Activated naive CD4-positive, alpha-beta T cell treated with anti-CD3 and anti-CD28 coated beads, Interleukin-2, amount 10 ng/mL, durations not matched to agents 7 days and 5 days (primary cell): ENCODE measurements at regions not wholly inside any gene's neighbourhood (a gene's known extent, or its start where the extent isn't known, plus 50 kb on each side); places are given as distances from the start of the nearest gene placed in this dataset.
A peak's percentile ranks its signal among the peaks of the same experiment; 100 is the strongest.

Experiments
- CTCF ChIA-PET: fragments of 350-600 bp; sonication (Branson Sonifier 250); formaldehyde crosslinking; loops from one replicate; lab custom pipeline; 2021; ENCODE audit warnings: antibody characterized with exemption; lab: Charles Lee
- DNase-seq: peaks from one replicate; pipeline ENCODE4 v3.0.0-alpha.2; 2020
- H3K27ac Mint-ChIP-seq: one replicate; pipeline ENCODE4 v1.8.0; 2021; ENCODE audit warnings: mild to moderate bottlenecking, moderate library complexity, mixed read lengths
- H3K27me3 Mint-ChIP-seq: one replicate; pipeline ENCODE4 v1.8.0; 2021; ENCODE audit warnings: mild to moderate bottlenecking, mixed read lengths
- H3K36me3 Mint-ChIP-seq: one replicate; pipeline ENCODE4 v1.8.0; 2021; ENCODE audit warnings: mixed read lengths
- H3K4me1 Mint-ChIP-seq: one replicate; pipeline ENCODE4 v1.8.0; 2021; ENCODE audit warnings: mixed read lengths
- H3K4me3 Mint-ChIP-seq: one replicate; pipeline ENCODE4 v1.8.0; 2021; ENCODE audit warnings: mild to moderate bottlenecking, moderate library complexity, mixed read lengths
- H3K9me3 Mint-ChIP-seq: one replicate; pipeline ENCODE4 v1.8.0; 2021; ENCODE audit warnings: mixed read lengths

DNA sequence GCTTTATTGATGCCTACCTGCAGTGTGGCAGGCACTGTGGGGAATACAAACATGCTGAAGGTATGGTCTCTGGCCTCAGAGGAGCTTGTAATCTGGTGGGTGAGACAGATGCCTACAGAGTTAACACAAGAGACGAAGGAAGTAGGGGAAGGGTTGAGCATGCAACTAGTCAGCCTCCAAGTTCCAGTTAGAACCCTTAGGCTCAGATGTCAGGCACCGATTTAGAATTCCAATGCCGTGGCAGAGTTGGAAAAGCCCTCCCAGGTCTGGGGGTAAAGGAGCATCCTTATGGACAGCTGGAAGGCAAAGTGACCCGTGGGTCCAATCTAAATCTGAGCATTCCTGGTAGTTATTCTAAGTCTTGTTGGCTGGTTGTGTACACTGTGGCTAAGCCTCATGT lies 132.9 kb upstream of the GJB5 start:
- peaks cover 5% of the 10 kb centered on the region for H3K4me1 Mint-ChIP-seq
- H3K36me3 Mint-ChIP-seq: no peaks in the 10 kb centered on the region
- H3K9me3 Mint-ChIP-seq: no peaks in the 10 kb centered on the region
- H3K4me3 Mint-ChIP-seq: no peak overlapping the region
- DNase-seq: no peak
- CTCF ChIA-PET: no interaction called here
- H3K27me3 Mint-ChIP-seq: peaks cover 21% of the 10 kb centered on the region
- H3K27ac Mint-ChIP-seq: no peak overlapping the region

DNA sequence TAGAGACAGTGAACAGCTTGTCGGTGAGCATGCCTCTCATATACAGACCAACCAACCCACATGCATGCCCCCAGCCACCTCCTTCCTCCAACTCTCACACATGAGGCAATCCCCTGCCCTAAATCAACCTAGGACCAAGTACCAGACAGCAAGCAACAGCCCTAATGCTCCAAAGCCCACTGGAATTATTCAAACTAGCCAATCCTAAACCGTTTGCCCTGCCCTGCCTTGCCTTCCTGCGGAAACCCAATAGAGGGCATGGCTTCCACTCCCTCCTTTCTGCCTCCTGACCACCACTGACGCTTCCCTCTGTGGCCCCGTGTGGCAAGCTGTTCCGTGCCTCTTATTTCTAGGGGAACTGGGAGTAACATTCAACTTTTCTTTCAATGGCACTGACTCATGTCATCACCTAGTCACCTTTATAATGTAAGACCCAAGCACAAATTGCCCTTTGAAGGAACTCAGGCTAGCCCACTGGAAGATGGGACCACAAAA lies 129.3 kb upstream of the GJB5 start:
- peaks cover 5% of the 10 kb centered on the region for H3K4me1 Mint-ChIP-seq
- H3K4me3 Mint-ChIP-seq: no peak overlapping the region
- no peaks in the 10 kb centered on the region for H3K9me3 Mint-ChIP-seq
- DNase-seq: no peak
- CTCF ChIA-PET: no interaction called here
- peak overlapping the region; percentile 66 for H3K27ac Mint-ChIP-seq
- peaks cover 18% of the 10 kb centered on the region for H3K27me3 Mint-ChIP-seq
- H3K36me3 Mint-ChIP-seq: no peaks in the 10 kb centered on the region

DNA sequence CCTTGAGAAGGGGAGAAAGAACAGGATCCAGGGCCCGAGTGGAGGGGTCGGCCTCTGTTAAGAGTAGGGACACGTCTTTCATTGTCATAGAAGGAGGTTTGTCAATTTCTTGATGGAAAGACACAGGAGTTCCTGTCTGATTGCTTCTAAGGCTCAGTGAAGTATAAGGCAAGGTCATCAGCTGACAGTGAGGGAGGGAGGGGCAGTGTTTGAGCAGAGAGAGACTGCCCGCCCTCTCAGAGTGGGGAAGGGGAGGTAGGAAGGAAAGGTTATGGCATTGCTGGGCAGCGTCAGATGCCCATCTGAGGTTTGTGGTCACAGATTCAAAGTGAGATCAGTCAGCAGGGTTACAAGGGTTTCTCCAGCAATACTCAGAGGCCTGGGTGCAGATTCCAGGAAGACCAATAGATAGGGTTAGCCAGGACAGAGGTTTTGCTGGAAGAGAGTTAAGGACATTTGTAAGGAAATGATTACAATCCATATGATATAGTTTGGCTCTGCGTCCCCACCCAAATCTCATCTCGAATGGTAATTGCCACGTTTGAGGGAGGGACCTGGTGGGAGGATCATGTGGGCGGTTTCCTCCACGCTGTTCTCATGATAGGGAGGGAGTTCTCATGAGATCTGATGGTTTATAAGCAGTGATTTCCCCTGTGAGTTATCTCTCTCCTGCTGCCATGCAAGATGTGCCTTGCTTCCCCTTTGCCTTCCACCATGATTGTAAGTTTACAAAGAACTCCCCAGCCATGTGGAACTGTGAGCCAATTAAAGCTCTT lies 127.2 kb upstream of the GJB5 start:
- H3K27me3 Mint-ChIP-seq: peaks cover 22% of the 10 kb centered on the region

DNA sequence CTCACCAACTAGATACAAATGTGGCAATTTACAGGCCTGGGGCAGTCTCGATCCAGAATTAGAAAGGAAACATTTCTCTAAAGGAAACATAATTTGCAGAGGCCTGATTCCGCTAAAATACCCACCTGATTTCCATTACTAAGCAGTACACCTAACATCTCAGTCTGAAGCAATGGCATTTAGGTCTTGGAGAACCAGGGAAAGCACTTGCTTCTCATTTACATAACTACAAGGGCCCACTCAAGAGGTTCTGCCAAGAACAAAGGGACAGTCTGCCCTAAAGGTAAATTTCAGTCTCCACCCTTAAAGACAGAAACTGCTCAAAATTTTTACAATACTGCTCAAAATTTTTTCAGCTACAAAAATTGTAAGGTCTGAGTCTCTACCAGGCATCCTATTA lies 123.7 kb upstream of the GJB5 start:
- H3K9me3 Mint-ChIP-seq: no peaks in the 10 kb centered on the region
- CTCF ChIA-PET: no interaction called here

More for the DNA sequence above, 127.2 kb upstream of the GJB5 start:
- H3K36me3 Mint-ChIP-seq: no peaks in the 10 kb centered on the region
- no peak overlapping the region for H3K4me3 Mint-ChIP-seq
- H3K9me3 Mint-ChIP-seq: no peaks in the 10 kb centered on the region
- H3K4me1 Mint-ChIP-seq: peaks cover 5% of the 10 kb centered on the region
- H3K27ac Mint-ChIP-seq: no peak overlapping the region
- CTCF ChIA-PET: no interaction called here
- DNase-seq: no peak

DNA sequence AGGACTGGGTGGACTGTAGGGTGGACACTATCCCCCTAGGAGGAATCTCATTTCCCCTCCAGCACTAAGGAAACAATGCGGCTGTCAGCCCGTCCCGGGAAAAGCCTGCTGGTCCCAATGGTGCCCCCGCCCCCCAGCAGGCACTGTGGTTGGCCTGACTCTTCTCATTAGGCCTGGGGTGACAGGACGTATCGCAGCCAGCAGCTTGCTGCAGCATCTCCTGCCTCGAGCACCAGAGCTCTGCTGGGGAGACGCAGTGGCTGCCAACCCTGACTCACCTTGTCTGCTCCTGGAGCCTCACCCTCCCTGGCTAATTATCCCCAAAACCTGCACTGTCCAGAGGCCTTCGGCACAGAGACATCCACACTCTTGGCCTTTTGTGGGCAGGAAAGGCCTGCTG lies 115.1 kb upstream of the GJB5 start:
- Mint-ChIP-seq H3K27ac (no peak overlapping the region), H3K4me3 (no peak overlapping the region), H3K9me3 (no peaks in the 10 kb centered on the region), H3K27me3 (peaks cover 7% of the 10 kb centered on the region), H3K4me1 (no peaks in the 10 kb centered on the region), H3K36me3 (no peaks in the 10 kb centered on the region)
- no peak for DNase-seq
- CTCF ChIA-PET: no interaction called here

More for the DNA sequence above, 123.7 kb upstream of the GJB5 start:
- Mint-ChIP-seq H3K27ac (no peak overlapping the region), H3K27me3 (peaks cover 10% of the 10 kb centered on the region), H3K4me1 (no peaks in the 10 kb centered on the region), H3K4me3 (no peak overlapping the region), H3K36me3 (no peaks in the 10 kb centered on the region)
- DNase-seq: no peak

DNA sequence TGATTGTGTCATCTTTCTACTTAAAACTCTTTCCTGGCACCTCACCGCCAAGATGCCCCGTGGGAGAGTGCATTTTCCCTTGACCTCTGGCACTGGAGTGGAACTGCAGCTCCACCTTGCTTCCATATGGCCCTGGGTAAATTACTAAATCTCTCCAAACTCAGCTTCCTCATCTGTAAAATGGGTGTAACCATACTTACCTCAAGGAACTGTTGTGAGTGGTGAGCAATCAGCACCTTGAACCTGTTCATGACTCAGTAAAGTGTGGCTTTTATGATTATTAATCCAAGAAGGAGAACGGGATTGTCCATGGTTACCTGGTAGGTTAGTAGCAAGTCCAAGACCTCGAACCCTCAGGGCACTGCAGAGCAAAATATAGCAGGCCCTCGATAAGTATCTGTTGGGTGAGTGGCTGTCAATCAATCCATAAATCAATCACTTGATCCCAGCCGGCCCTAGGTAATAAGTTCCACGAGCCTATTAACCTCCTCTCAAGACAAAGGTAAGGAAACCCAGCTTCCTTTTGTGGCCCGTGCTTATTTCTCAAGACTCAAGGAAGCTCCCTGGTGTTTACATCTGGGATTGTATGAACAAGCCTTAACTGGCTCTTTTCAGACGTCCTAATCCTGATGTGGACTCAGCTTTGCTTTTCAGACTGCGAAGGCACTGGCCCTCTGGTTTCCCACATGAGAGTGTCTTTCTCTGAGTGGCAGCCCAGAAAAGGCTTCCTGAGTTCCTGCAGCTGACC lies 114.0 kb upstream of the GJB5 start:
- CTCF ChIA-PET: no interaction called here
- no peaks in the 10 kb centered on the region for H3K9me3 Mint-ChIP-seq
- H3K4me3 Mint-ChIP-seq: no peak overlapping the region
- H3K4me1 Mint-ChIP-seq: no peaks in the 10 kb centered on the region
- H3K27me3 Mint-ChIP-seq: peaks cover 12% of the 10 kb centered on the region
- H3K27ac Mint-ChIP-seq: no peak overlapping the region
- DNase-seq: no peak
- no peaks in the 10 kb centered on the region for H3K36me3 Mint-ChIP-seq

DNA sequence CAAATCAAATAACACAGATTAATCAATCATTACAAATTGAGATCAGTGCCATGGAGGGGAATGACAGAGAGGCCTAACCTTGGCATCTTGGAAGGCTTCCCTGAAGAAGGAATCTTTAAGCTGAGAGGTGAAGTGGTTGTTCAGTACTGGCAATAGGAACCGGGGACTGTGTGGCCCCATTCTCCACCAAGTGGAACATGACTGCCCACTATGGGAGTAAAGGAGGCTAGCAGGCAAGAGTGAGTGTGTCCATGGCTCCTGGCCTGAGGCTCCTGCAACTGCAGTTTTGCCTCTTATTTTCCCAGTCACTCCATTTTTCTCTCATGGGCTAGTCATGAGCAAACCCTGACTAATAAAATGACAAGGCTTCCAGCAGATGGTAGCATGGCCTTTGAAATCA lies 112.2 kb upstream of the GJB5 start:
- no peak for DNase-seq
- Mint-ChIP-seq H3K27ac (no peak overlapping the region), H3K36me3 (no peaks in the 10 kb centered on the region), H3K4me1 (no peaks in the 10 kb centered on the region), H3K4me3 (no peak overlapping the region), H3K9me3 (no peaks in the 10 kb centered on the region), H3K27me3 (peaks cover 18% of the 10 kb centered on the region)
- CTCF ChIA-PET: no interaction called here

DNA sequence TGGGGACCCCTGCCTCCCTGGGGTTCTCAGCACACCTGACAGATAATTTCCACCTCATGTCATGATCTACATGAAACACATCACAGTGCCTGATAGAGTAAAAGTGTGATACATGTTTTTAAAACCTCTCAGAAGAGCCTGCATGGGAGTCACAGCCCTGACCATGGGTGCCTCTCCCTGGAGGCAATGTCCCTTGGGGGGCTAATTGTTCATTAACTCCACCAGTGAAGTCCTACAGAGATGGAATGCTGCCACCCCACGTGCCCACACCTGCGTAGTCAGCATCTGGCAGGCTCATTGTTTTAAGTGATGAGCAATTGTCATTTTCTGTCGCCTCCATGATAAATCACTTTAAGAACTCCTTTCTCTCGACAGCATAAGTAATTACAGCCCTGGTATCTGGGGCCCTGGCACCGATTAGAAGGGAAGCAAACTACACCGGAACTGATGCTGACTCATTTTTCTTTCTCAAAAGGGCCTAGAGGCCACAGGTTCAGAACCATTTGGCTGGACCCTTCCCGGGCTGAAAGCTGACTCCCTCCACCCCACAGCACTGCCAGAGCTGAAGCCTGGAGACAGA lies 109.6 kb upstream of the GJB5 start:
- no peaks in the 10 kb centered on the region for H3K36me3 Mint-ChIP-seq
- CTCF ChIA-PET: no interaction called here
- no peak overlapping the region for H3K4me3 Mint-ChIP-seq
- peaks cover 23% of the 10 kb centered on the region for H3K27me3 Mint-ChIP-seq
- no peaks in the 10 kb centered on the region for H3K9me3 Mint-ChIP-seq
- H3K4me1 Mint-ChIP-seq: no peaks in the 10 kb centered on the region
- no peak for DNase-seq
- H3K27ac Mint-ChIP-seq: no peak overlapping the region

DNA sequence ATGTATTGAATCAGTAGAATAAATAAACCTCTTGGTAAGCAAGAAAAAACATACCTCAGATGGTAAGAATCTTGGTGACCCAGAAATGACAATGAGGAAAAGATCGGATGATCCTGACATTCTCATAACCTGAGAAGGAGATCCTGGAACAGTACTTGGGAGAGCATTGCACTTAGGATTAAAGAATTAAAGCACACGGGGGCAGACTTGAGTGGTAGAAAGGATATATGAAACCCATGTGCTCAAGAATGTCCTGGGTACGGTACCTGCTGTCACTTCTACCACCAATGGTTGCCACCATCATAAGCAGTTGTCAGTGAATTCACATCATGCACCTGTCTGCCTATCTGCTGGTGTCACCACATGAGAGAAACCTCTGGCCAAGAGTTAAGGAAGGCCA lies 108.9 kb upstream of the GJB5 start:
- Mint-ChIP-seq H3K27ac (no peak overlapping the region), H3K36me3 (no peaks in the 10 kb centered on the region), H3K27me3 (peaks cover 27% of the 10 kb centered on the region), H3K4me3 (no peak overlapping the region), H3K4me1 (no peaks in the 10 kb centered on the region), H3K9me3 (no peaks in the 10 kb centered on the region)
- no peak for DNase-seq
- CTCF ChIA-PET: no interaction called here

DNA sequence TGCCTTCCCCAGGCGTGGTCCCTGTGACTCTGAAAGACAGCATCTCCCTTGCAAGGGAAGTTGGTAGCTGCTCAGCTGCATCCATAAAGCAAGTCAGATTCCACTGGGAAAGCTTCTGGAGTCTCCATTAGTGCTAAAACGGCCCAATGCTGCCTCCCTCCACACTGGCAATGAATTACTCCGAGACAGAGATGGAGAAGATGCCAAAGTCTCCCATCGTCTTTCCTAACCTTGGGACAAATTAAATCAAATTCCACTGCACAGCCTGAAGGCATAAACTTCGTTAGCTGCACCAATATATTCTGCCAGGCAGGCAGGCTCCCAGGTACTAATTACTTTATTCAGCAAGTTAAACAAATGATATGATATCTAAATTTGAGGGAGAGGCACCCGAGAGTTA lies 106.3 kb upstream of the GJB5 start:
- DNase-seq: no peak
- CTCF ChIA-PET: interaction anchor here (1.5 kb wide), 1 partner anchor 34 kb away, joined by 3 read pairs; no protein-coding TSS in a partner anchor
- H3K27ac Mint-ChIP-seq: no peak overlapping the region
- H3K4me3 Mint-ChIP-seq: no peak overlapping the region
- H3K27me3 Mint-ChIP-seq: peaks cover 27% of the 10 kb centered on the region
- H3K36me3 Mint-ChIP-seq: no peaks in the 10 kb centered on the region
- no peaks in the 10 kb centered on the region for H3K9me3 Mint-ChIP-seq
- no peaks in the 10 kb centered on the region for H3K4me1 Mint-ChIP-seq

DNA sequence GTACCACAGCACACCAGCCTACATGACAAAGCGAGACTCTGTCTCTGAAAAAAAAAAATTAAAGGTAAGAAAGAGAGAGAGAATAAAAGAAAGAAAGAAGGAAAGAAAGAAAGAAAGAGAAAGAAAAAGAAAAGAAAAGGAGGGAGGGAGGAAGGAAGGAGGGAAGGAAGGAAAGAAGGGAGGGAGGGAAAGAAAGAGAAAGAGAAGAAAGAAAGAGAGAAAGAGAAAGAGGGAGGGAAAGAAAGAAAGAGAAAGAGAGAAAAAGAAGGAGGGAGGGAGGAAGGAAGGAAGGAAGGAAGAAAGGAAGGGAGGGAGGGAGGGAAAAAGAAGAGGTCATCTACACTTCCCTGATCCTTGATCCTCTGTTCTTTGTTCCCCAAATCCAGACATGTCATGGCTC lies 104.8 kb upstream of the GJB5 start:
- peaks cover 23% of the 10 kb centered on the region for H3K27me3 Mint-ChIP-seq
- no peaks in the 10 kb centered on the region for H3K4me1 Mint-ChIP-seq
- DNase-seq: no peak
- H3K4me3 Mint-ChIP-seq: no peak overlapping the region
- H3K36me3 Mint-ChIP-seq: no peaks in the 10 kb centered on the region
- CTCF ChIA-PET: no interaction called here
- H3K9me3 Mint-ChIP-seq: no peaks in the 10 kb centered on the region
- no peak overlapping the region for H3K27ac Mint-ChIP-seq

DNA sequence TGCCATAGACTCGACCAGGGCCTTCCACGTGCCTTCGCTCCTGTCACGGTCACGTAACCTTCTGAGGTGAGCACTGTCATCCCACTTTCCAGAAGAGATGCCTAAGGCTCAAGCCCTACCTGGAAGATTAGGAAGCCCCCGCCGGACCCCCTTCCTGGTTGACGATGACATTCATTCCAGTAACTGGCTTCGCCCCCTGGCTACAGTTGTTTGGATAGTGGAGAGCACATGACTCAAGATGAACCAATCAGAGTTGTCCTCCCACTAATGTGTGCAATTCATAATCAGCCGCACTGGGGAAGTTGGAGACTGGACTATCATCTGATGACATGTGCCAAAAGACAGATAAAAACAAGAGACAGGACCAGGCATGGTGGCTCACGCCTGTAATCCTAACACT lies 104.0 kb upstream of the GJB5 start:
- Mint-ChIP-seq H3K4me1 (no peaks in the 10 kb centered on the region), H3K27ac (no peak overlapping the region), H3K9me3 (no peaks in the 10 kb centered on the region), H3K4me3 (no peak overlapping the region), H3K27me3 (peaks cover 22% of the 10 kb centered on the region), H3K36me3 (no peaks in the 10 kb centered on the region)
- DNase-seq: no peak
- CTCF ChIA-PET: no interaction called here

DNA sequence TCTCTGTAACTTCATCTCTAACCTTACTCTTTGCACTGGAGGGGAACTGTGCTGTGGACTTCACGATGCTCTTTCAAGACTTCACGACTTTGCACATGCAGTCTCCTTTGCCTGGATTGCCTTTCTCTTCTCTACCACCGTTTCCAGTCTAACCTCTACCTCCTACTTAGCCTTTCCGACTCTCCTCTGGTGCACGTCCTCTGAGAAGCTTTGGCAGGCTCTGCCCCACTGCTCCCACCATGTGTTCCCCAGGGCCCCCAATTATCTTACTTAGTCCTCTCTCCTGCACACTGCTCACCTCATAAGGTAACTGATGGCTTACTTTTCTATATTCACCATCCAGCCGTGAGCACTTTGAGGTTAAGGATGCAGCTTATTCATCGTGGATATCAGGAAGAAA lies 101.7 kb upstream of the GJB5 start:
- Mint-ChIP-seq H3K27me3 (peaks cover 20% of the 10 kb centered on the region), H3K4me1 (no peaks in the 10 kb centered on the region), H3K36me3 (no peaks in the 10 kb centered on the region), H3K27ac (no peak overlapping the region), H3K4me3 (no peak overlapping the region), H3K9me3 (no peaks in the 10 kb centered on the region)
- no peak for DNase-seq
- CTCF ChIA-PET: no interaction called here

DNA sequence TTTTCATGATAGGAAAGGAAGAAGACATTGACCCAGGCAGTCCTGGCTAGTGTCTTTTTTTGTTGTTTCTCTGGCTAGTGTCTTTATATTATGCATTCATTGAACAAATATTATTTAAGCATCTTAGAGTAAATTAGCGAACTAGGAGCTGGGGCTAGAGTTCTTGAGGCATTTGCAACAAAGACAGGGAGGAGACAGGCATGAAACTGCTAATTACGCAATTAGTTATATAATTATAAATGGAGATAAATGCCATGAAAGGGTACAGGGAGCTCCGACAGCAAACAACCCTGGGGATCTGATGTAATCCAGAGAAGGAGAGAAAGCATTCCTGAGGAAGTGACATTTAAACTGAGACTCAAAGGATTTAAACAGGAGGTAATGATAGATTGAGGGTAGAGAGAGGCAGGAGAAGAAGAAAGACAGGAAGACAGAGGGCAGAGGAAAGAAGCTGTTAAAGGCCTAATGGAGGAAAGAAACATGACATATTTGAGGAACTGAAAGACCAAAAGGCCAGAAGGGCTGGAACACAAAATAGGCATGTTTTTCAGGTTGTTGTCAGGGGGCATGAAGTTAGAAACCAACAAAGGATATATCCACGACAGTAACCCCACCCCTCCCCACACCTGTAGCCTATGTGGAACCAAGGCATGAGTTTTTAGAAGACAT lies 99.5 kb upstream of the GJB5 start:
- H3K4me3 Mint-ChIP-seq: no peak overlapping the region
- no peak overlapping the region for H3K27ac Mint-ChIP-seq
- H3K9me3 Mint-ChIP-seq: no peaks in the 10 kb centered on the region
- H3K4me1 Mint-ChIP-seq: no peaks in the 10 kb centered on the region
- peaks cover 22% of the 10 kb centered on the region for H3K27me3 Mint-ChIP-seq
- DNase-seq: no peak
- CTCF ChIA-PET: no interaction called here
- H3K36me3 Mint-ChIP-seq: no peaks in the 10 kb centered on the region
